ENCODE measurements at regions not wholly inside any gene's neighbourhood (a gene's known extent, or its start where the extent isn't known, plus 50 kb on each side); places are given as distances from the start of the nearest gene placed in this dataset.
"Not testable (repeated sequence)": the region's sequence is repeated elsewhere in the genome, so short reads cannot be mapped to it uniquely, and the experiment has no call there.

- no peak for TF ChIP-seq CTCF (IDR thresholded peaks at IDR 0.05; ENCODE audit: insufficient read depth, low read length)
- H3K4me3 ChIP-seq (ENCODE audit: low read depth, low read length): no peak overlapping the region
- no peak for DNase-seq (ENCODE audit: low read depth)
Observed at GRCh38 chr6:22135395-22135794, 161.4 kb downstream of the PRL start.

GRCh38 chr6:22140736-22141135 lies 156.1 kb downstream of the PRL start:
- not testable (repeated sequence) for H3K4me3 ChIP-seq (ENCODE audit: low read depth, low read length); DNase-seq (ENCODE audit: low read depth)

- no peak for DNase-seq (ENCODE audit: low read depth)
- no peak for TF ChIP-seq CTCF (IDR thresholded peaks at IDR 0.05; ENCODE audit: insufficient read depth, low read length)
- H3K4me3 ChIP-seq (ENCODE audit: low read depth, low read length): no peak overlapping the region
Observed at GRCh38 chr6:22141241-22141745, 155.5 kb downstream of the PRL start.

- no peak overlapping the region for H3K4me3 ChIP-seq (ENCODE audit: low read depth, low read length)
- DNase-seq (ENCODE audit: low read depth): no peak
- TF ChIP-seq CTCF (IDR thresholded peaks at IDR 0.05; ENCODE audit: insufficient read depth, low read length): no peak
Observed at GRCh38 chr6:22142856-22143255, 154.0 kb downstream of the PRL start.

GRCh38 chr6:22145376-22145775 lies 151.5 kb downstream of the PRL start:
- no peak for DNase-seq (ENCODE audit: low read depth)
- H3K4me3 ChIP-seq (ENCODE audit: low read depth, low read length): no peak overlapping the region
- no peak for TF ChIP-seq CTCF (IDR thresholded peaks at IDR 0.05; ENCODE audit: insufficient read depth, low read length)

GRCh38 chr6:22145823-22146677 lies 150.8 kb downstream of the PRL start:
- H3K4me3 ChIP-seq (ENCODE audit: low read depth, low read length): no peak overlapping the region
- peak; percentile 45 for TF ChIP-seq CTCF (IDR thresholded peaks at IDR 0.05; ENCODE audit: insufficient read depth, low read length)
- DNase-seq (ENCODE audit: low read depth): peak; percentile 83

- H3K4me3 ChIP-seq (ENCODE audit: low read depth, low read length): no peak overlapping the region
- no peak for TF ChIP-seq CTCF (IDR thresholded peaks at IDR 0.05; ENCODE audit: insufficient read depth, low read length)
- no peak for DNase-seq (ENCODE audit: low read depth)
Observed at GRCh38 chr6:22146678-22146930, 150.2 kb downstream of the PRL start.
